ENCODE measurements at regions not wholly inside any gene's neighbourhood (a gene's known extent, or its start where the extent isn't known, plus 50 kb on each side); places are given as distances from the start of the nearest gene placed in this dataset.

DNA sequence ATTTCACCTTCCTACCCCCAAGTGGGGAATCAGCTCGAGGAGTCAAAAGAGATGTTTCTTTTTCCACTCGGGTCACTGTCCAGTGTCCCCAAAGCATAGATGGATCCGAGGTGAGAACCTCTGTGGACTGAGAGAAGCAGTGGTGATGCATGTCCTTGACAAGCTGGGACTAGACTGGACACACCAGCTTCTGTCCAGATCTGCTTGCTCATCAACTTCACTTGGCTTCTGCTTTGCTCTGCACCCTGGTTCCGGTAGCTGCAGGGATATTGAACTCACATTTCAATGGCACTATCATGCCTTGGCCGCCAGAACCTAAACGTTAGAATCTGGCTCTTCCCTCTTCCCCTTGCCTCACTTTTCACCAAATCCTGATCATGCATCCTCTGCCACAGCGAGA, 50.3 kb upstream of the CXCL12 start:
- DNase-seq (ENCODE audit: low read depth), result no peak

GRCh38 chr10:44436240-44436639, 51.3 kb upstream of the CXCL12 start:
- no peak for DNase-seq (ENCODE audit: low read depth)

GRCh38 chr10:44437840-44438511, 53.1 kb upstream of the CXCL12 start:
- DNase-seq (ENCODE audit: low read depth), result no peak

DNA sequence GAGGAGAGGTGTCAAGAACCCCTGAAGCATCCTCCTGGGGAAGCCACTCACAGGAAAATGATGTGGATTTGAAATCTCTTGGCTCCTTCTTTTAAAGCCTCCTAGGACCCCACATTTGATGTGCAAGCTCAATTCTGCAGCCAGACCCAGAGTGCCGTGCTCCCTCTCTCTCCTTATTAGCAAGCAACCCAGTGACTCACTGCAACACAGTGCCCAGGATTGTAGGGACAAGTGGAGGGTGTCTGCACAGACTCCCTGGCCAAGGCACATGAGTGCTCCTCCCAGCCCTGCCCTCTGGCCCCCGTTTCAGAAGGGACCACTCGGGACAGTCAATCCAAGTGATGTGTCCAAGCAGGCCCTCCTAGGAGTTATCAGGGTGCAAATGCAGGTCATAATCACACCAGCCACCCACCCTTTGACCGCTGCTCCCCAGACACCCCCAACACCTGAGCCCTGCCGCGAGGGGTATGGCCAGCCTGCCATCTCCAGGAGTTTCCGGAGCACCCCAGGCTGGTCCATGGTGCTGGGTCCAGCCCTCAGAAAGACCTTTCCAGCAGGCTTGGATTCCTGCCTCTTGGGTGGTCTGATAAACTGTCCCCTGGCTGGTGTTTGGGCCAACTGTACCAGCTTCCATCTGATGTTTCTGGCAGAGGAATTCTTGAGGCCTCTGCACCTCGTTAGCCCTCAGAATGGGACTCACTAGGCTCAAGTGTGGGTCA, 54.5 kb upstream of the CXCL12 start:
- no peak for DNase-seq (ENCODE audit: low read depth)

GRCh38 chr10:44439958-44440244, 55.0 kb upstream of the CXCL12 start:
- DNase-seq (ENCODE audit: low read depth), result no peak

- DNase-seq (ENCODE audit: low read depth), result no peak
Observed at GRCh38 chr10:44457259-44457658, 72.4 kb upstream of the CXCL12 start.

DNA sequence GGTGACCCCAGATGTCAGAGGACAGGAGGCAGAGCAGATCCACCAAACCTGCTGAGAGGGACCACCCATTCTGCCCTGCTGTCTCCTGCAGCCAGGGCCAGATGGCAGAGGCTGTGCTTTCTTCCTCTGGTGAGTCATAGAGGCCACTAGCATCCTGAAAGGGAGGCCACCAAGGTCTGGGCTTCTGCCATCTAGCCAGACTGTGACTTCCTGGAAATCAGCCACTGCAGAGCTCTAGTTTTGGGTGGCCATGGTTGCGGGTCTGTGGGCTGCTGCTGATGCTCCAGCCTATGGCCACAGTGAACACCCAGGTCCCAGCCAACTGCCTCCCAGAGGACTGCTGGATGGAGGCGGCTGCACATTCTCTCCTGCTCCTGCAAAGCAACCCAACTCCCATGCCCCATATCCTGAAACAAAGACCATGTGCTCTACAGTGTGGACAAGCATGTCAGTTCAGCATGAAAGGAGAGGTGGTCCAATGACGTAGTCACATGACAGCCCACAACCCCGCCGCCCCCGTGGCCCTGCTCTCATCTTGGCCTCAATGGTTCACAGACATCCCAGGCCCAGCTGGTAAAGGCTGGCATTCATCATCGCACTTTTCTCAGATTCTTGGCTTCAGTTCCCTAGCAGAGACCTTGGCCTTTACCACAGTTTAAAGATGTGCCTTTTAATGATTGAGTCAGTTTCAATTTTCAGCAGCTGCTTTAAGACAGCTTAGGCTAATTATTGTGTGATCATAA, 73.9 kb upstream of the CXCL12 start:
- no peak for DNase-seq (ENCODE audit: low read depth)

DNA sequence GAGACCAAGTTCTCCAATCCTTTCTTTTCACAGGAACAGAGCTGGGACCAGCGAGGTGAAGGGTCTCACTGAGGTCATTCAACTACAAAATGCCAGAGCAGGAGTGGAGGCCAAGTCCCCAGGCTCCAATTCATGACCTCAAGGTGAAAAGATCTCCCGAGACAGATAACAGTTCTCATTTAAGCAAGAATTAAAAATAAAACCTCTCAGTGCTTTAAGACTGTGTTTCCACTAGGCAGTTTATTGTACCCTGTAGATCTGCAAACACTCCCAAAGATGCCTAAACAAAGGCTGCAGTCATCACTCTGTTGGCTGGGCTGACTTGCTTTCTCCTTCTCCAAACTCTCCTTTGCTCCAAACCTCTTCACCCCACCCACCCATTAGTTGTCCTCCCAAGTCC, 74.8 kb upstream of the CXCL12 start:
- DNase-seq (ENCODE audit: low read depth), result no peak

DNA sequence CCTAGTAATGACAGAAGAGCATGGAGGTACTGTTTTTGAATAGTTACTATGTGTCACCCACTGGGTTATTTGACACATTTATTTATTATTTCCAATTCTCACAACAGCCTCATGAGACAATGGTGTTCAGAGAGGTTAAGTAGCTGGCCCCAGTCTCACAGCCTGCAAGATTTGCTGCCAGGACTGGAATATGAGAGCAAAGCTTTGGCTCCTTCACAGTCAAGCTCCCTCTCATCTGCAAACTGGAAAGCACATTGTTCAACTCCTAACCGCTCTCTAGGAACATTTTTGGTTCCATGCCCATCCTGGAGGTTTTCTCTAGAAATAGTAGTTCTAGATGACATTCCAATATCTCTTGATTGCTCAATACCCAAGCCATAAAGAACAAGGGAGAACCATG, 75.5 kb upstream of the CXCL12 start:
- no peak for DNase-seq (ENCODE audit: low read depth)

- no peak for DNase-seq (ENCODE audit: low read depth)
Observed at GRCh38 chr10:44462338-44462914, 77.5 kb upstream of the CXCL12 start.

DNA sequence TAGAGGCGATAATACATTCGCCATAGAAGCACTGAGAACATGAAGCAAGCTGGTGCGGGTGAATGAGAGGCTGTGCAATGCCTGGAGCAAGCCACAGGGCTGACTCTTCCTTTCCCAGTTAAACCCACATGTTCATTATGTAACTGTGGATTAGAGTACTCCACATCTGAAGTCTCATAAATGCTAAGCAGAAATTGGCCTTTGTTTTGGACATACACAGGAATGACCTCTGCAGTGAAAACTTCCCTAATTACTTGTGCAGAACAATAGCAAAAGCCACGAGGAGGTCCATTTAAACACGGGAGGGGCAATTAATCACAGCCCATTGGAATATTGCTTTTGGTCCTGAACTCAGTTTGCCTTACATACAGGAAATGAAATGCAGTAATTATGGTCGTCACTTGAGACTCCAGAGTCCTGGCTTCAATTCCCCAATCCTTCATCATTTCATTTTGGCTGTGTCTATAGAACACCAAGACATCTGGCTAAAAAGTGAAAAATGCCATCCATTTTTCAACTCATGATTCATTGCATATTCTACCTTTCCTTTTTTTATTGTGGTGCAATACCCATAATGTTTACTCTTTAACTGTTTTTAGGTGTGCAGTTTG, 78.7 kb upstream of the CXCL12 start:
- no peak for DNase-seq (ENCODE audit: low read depth)

DNA sequence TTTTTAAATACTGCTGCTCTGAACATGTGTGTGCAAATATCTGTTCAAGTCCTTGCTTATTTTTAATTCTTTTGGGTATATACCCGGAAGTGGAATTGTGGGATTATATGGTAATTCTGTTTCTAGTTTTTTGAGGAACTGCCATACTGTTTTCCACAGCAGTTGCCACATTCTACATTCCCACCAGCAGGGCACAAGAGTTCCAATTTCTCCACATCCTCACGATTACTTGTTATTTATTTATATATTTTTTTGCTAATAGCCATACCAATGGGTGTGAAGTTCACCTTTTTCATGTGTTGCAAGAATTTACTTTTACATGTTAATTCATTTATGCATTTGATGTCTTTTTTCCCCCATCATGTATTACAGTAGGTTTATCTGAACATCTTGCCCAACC, 79.6 kb upstream of the CXCL12 start:
- no peak for DNase-seq (ENCODE audit: low read depth)

DNA sequence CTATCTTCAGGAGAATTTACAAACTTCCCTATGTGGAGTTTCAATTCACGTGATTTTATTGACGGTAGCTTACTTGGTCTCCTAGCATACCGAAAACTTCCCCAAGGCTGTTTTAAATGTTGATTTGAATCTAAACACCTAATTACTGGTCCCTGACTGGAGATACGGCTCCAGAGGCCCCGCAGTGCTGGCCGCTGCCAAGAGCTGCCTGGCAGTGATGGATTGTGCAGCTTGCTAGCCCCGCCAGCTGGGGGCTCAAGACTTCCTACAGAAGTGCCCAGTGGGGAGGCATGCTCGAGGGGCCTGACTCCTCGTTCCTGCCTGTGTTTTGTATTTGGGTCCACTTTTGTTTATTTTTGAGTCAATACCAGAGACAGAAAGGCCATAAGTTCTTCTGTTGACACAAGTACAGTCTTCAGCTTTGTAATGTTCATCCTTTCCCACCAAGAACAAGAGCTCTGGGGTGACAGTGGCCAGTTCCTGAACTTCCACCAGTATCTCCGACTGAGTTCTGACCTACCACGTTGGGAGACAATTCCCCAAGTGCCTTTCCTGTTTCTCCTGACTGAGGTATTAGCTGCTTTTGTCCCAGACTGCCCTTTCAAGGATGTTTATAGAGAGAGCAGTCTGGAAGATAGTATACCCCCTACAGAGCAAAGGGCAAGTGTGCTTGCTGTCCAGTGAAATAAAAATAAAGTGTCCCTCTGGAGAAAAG, 80.7 kb upstream of the CXCL12 start:
- DNase-seq (ENCODE audit: low read depth), result no peak

GRCh38 chr10:44466236-44466635, 81.3 kb upstream of the CXCL12 start:
- no peak for DNase-seq (ENCODE audit: low read depth)

GRCh38 chr10:44467090-44467489, 82.2 kb upstream of the CXCL12 start:
- DNase-seq (ENCODE audit: low read depth), result no peak

DNA sequence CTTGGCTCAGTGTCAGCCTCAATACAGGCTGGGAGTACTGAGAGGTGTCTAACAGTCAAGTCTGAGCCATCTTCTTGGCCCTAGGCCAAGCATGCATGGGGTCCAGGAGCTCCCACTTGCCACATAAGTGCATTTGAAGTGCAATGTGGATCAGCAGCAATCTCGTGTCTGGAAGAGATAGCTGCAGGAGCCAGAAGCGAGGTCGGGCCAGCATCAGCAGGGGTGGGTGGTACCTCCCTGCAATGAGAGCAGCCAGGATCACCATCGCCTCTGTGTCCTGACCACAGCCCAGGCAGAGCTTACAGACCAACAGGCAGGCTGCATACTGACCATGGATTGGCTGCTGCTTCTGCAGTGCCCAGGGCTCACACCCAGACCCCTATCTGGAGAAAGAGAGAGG, 83.0 kb upstream of the CXCL12 start:
- no peak for DNase-seq (ENCODE audit: low read depth)

DNA sequence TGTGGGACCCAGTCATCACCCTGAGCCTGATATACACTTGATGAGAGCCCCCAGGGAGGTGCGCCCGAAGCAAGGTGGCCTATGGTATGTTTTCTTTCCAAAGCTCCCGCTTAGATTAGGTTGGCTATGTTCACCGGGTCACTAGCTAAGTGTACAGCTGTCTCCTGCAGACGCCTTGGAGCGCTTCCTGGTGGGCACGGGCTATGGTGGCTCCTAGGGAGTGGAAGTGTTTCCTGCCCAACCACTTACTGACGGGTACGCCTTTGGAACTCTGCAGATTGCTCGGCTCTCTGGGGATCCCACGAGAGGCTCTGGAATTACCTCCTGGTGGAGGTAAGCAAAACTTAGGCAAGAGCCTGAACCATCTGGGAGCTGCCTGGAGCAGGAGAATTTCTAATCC, 83.6 kb upstream of the CXCL12 start:
- DNase-seq (ENCODE audit: low read depth), result no peak

GRCh38 chr10:44468965-44469364, 84.1 kb upstream of the CXCL12 start:
- no peak for DNase-seq (ENCODE audit: low read depth)

DNA sequence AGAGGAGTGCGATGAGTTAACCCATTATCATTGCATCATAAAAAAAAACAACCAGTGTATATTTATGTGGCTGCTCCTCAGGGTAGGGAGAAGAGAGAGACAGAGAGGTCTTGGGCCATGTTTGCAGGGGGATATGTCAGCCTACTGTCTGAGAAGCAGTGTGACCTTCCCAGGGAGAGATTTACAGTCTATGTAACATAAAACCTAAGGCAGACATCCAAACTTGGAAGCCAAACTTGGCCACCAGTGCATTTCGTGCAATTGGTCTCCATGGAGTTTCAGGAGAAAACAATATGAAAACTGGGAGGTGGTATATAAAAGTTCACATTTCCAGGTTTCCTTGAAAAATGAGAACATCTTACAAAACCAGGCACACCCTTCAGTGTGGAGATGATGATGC, 85.9 kb upstream of the CXCL12 start:
- DNase-seq (ENCODE audit: low read depth), result no peak

GRCh38 chr10:44471410-44471809, 86.5 kb upstream of the CXCL12 start:
- DNase-seq (ENCODE audit: low read depth), result no peak

- DNase-seq (ENCODE audit: low read depth), result no peak
Observed at GRCh38 chr10:44473146-44473545, 88.2 kb upstream of the CXCL12 start.

DNA sequence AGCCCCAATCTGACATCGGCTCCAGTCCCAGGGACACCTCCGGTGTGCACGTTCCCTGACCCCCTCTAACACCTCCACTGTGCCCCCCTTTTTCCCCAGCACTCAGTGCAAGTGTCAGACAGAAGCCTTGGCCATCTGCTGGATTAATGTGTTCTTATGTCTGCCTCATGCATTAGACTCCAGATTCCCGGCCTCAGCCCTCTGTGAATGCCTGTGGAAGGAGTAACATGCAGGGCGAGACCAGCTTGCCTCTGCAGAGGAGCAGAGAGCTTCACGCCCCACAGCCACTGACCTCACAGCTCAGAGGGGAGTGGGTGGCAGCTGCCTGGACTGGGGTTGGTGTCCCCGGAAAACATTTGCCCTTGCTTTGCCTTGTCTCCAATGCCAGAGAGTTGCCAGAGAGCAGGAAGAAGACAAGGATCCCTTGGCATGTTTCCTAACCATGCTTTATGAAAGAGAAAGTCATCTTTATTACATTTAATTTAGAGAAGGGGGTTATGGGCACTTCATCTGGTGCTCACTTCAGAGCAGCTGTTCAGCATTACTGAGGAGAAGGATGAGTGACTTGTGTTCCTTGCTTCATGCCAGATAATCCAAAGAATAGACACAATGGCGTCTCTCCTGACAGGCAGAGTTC, 91.6 kb upstream of the CXCL12 start:
- DNase-seq (ENCODE audit: low read depth), result no peak

Measured in activated gamma-delta T cell treated with anti-CD3 and anti-CD28 coated beads, Interleukin-2, amount 50 U/mL, for 16 hours (primary cell).